RWPE1 (cell line): ENCODE measurements at regions not wholly inside any gene's neighbourhood (a gene's known extent, or its start where the extent isn't known, plus 50 kb on each side); places are given as distances from the start of the nearest gene placed in this dataset.

Experiments used
- CTCF ChIA-PET: fragments of 350-600 bp; sonication (Branson Sonifier 250); formaldehyde crosslinking; extraction: SDS; loops from one replicate; lab custom pipeline; 2021; lab: Yijun Ruan, JAX
- POLR2A ChIA-PET: fragments of 400-600 bp; formaldehyde crosslinking; extraction: SDS; loops from one replicate; lab custom pipeline; 2020; ENCODE audit warnings: antibody characterized with exemption; ENCODE audit not compliant: low non-redundant PET; lab: Yijun Ruan, JAX
- DNase-seq: peaks from one replicate; pipeline ENCODE4 v3.0.0; 2012; ENCODE audit warnings: low spot score
- H3K27ac ChIP-seq: fragments of 450-650 bp; 2 replicates; pipeline ENCODE4 v1.5.1; 2017
- TF ChIP-seq, protein P1 (sequence below): fragments of 450-650 bp; conservative IDR thresholded peaks from 2 replicates; pipeline ENCODE4 v1.5.1; 2017; ENCODE audit warnings: low read depth, mild to moderate bottlenecking

DNA sequence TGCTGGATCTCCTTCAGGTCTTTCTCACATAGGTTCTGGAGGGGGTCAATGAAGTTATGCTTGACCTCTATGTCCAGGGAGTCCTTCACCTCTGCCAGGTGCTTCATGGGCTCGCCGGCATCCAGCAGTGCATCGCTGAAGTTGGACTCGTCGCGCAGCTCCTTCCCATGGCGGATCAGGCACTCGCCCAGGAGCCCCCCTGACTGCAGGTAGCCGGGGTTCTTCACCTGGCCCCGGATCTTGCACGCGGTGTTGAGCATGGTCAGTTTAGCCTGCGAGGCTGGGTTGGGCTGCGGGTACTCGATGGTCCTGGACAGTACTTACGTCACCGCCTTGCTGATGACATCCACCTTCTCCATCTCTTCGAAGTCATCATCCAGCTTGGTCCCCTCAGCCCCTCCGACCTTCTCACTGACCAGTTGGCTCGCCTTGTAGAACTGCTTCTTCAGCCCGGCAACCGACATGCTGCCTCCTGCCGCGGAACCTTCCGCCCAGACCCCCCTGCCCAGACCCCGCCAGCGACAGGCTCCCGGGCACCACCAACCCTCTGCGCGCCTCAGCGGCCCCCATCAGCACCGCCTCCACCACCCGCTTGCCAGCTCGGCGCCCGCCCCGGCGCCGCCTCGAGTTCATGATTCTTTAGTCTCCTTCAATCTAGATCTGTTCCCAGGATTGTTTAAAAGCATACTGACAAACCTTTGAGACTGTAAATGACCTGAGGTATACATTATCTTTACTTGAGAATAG is 99.8 kb downstream of the KPNA2 start:
- no peak for DNase-seq
- ChIA-PET POLR2A (no interaction called here), CTCF (no interaction called here)
- H3K27ac ChIP-seq: no peak overlapping the region
- TF ChIP-seq, protein P1, sequence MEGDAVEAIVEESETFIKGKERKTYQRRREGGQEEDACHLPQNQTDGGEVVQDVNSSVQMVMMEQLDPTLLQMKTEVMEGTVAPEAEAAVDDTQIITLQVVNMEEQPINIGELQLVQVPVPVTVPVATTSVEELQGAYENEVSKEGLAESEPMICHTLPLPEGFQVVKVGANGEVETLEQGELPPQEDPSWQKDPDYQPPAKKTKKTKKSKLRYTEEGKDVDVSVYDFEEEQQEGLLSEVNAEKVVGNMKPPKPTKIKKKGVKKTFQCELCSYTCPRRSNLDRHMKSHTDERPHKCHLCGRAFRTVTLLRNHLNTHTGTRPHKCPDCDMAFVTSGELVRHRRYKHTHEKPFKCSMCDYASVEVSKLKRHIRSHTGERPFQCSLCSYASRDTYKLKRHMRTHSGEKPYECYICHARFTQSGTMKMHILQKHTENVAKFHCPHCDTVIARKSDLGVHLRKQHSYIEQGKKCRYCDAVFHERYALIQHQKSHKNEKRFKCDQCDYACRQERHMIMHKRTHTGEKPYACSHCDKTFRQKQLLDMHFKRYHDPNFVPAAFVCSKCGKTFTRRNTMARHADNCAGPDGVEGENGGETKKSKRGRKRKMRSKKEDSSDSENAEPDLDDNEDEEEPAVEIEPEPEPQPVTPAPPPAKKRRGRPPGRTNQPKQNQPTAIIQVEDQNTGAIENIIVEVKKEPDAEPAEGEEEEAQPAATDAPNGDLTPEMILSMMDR: no peak

DNA sequence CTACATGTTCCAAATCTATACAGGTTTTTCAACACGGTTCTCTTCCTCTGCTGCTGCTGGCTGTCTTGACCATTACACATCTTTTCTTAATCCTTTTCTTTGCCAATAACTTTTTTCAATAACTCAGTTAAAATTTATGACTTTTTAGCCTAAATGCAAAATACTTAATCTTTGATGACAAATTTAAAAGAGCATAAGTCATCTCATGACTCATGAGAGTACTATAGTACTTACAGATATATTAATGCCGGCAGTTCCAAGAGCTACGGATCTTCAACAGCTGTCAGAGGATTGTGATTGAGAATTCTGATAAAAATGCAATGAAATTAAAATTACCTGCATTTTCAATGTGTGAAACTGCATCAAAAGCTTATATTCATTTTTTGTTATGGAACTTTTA is 105.5 kb downstream of the KPNA2 start:
- TF ChIP-seq, protein P1: no peak
- DNase-seq: peak; percentile 5
- no peak overlapping the region for H3K27ac ChIP-seq
- ChIA-PET CTCF (interaction anchor here (0.6 kb wide), 1 partner anchor 9 kb away, joined by 3 read pairs; no protein-coding TSS in a partner anchor), POLR2A (no interaction called here)

DNA sequence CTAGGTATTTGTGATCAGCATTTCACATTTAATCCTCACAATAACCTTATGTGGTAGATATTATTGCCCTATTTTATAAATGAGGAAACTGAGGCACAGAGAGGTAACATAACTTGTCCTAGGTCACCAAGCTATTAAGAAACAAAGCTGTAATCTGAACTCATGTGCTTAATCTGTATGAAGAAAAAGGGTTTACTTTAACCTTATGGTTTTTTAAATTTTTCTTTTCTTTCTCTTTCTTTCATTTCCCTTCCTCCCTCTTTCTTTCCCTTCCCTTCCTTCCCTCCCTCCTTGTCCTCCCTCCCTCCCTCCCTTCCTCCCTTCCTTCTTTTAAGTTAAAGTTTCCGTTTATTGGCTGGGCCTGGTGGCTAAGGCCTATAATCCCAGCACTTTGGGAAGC is 105.2 kb upstream of the AMZ2 start:
- ChIA-PET CTCF (no interaction called here), POLR2A (no interaction called here)
- no peak for DNase-seq
- TF ChIP-seq, protein P1: no peak
- no peak overlapping the region for H3K27ac ChIP-seq

DNA sequence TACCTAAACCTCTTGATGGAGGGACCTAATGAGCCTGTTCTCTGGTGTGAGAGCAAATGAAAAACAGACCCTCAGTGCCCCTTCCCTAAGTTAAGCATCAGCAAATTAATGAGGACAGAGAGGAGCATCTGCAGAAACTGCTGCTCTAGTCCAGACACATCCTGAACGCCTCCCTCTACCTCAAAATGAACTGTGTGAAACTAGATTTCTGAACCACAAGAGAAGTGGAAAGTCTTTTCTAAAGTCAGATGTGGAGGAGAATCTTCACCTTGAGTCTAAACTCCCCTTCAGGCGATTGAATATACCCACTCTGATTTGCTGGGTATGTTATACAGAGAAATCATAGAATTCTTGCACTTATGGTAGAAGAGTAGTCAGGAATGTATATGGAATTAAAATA is 104.4 kb upstream of the AMZ2 start:
- ChIA-PET CTCF (no interaction called here), POLR2A (no interaction called here)
- no peak overlapping the region for H3K27ac ChIP-seq
- TF ChIP-seq, protein P1: no peak
- no peak for DNase-seq

DNA sequence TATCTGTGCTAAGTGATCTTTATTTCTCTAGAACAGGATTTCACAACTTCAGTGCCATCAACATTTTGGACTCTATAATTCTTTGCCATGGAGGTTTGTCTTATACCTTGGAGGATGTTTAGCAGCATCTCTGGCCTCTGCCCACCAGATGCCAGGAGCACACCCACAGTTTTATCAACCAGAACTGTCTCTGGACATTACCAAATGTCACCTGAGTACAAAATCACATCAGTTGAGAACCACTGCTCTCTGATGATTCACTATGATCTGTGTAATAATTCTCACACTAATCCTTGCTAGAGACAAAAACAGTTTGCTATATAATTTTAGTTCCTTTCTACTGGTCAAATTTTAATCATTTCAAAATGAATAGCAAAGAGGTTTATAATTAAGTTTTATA is 102.8 kb upstream of the AMZ2 start:
- TF ChIP-seq, protein P1: no peak
- no peak for DNase-seq
- no peak overlapping the region for H3K27ac ChIP-seq
- ChIA-PET POLR2A (no interaction called here), CTCF (no interaction called here)

DNA sequence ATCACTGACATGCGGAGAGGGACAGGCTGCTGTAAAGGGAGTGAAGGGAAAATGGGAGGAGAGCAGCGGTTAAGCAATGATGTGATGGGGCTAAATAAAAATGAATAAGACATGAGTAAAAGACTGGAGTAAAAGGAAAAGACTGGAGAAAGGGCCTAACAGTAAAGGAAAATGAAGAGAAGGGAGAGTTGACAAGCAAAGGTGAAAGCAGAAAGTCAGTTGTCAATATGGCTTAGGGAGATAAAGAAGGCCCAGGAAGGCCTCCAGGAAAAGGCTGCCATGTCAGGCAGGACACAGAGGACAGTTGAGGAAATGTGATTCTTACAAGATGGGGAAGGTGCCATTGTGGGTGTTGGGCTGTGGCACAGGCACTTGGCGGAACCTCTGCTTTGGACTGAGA is 98.9 kb upstream of the AMZ2 start:
- DNase-seq: no peak
- no peak overlapping the region for H3K27ac ChIP-seq
- TF ChIP-seq, protein P1: no peak
- ChIA-PET CTCF (no interaction called here), POLR2A (no interaction called here)
